ENCODE measurements at regions not wholly inside any gene's neighbourhood (a gene's known extent, or its start where the extent isn't known, plus 50 kb on each side); places are given as distances from the start of the nearest gene placed in this dataset.

GRCh38 chr10:128709686-128710085 lies 583.5 kb upstream of the MKI67 start:
- ChIA-PET CTCF (no interaction called here), RAD21 (ENCODE audit: low non-redundant PET in 1 of 2, low total read pairs in 2 of 2, uncharacterized antibody in 2 of 2, unreplicated experiment in 2 of 2) (no interaction called here), POLR2A (no interaction called here)
- Histone ChIP-seq H3K9me2 (ENCODE audit: insufficient read depth) (no peaks in the 10 kb centered on the region), H3K27me3 (ENCODE audit: insufficient read depth, low read length) (peaks cover 36% of the 10 kb centered on the region), H3K4me3 (replicated peaks in 1 of 2; ENCODE audit: low read depth in 1 of 2, low read length in 2 of 2) (no peak overlapping the region), H3K36me3 (ENCODE audit: control insufficient read depth in 1 of 2, insufficient read depth in 2 of 2, low read length in 2 of 2) (no peaks in the 10 kb centered on the region), H3K4me1 (ENCODE audit: control insufficient read depth in 1 of 2, insufficient read depth in 2 of 2, low read length in 2 of 2) (no peaks in the 10 kb centered on the region), H2AFZ (ENCODE audit: low read depth, low read length, poor library complexity, severe bottlenecking) (no peak overlapping the region), H3K79me2 (ENCODE audit: insufficient read depth, low read length) (no peaks in the 10 kb centered on the region), H3K9me3 (ENCODE audit: control insufficient read depth in 1 of 2, insufficient read depth in 1 of 2, low read depth in 1 of 2, low read length in 2 of 2) (no peaks in the 10 kb centered on the region), H3K4me2 (ENCODE audit: low read length) (no peak overlapping the region), H3K9ac (ENCODE audit: low read length) (no peak overlapping the region), H4K20me1 (ENCODE audit: insufficient read depth) (no peaks in the 10 kb centered on the region), H3K27ac (ENCODE audit: low read depth, low read length) (no peak overlapping the region)
- no peak for TF ChIP-seq EGR1 (IDR thresholded peaks at IDR 0.05; ENCODE audit: low read depth)
- ATAC-seq (no peak), DNase-seq (ENCODE audit: low read depth, low spot score) (no peak)
- intact Hi-C loops (cut with micrococcal nuclease) = no loop called here
- BruUV-seq (replicated peaks) = no TSS peak

GRCh38 chr10:128710098-128710797 lies 584.0 kb upstream of the MKI67 start:
- no peaks in the 10 kb centered on the region for H3K9me3 ChIP-seq (ENCODE audit: control insufficient read depth in 1 of 2, insufficient read depth in 1 of 2, low read depth in 1 of 2, low read length in 2 of 2)
- H3K27me3 ChIP-seq (ENCODE audit: insufficient read depth, low read length) = peaks cover 34% of the 10 kb centered on the region
- ATAC-seq (no peak), DNase-seq (ENCODE audit: low read depth, low spot score) (no peak)
- no peak overlapping the region for H3K27ac ChIP-seq (ENCODE audit: low read depth, low read length)
- no TSS peak for BruUV-seq (replicated peaks)
- intact Hi-C loops (cut with micrococcal nuclease) = no loop called here
- no peak overlapping the region for H3K4me2 ChIP-seq (ENCODE audit: low read length)
- no peak overlapping the region for H3K4me3 ChIP-seq (replicated peaks in 1 of 2; ENCODE audit: low read depth in 1 of 2, low read length in 2 of 2)
- CTCF ChIA-PET = no interaction called here
- H4K20me1 ChIP-seq (ENCODE audit: insufficient read depth) = no peaks in the 10 kb centered on the region
- no peaks in the 10 kb centered on the region for H3K79me2 ChIP-seq (ENCODE audit: insufficient read depth, low read length)
- RAD21 ChIA-PET (ENCODE audit: low non-redundant PET in 1 of 2, low total read pairs in 2 of 2, uncharacterized antibody in 2 of 2, unreplicated experiment in 2 of 2) = no interaction called here
- H3K9ac ChIP-seq (ENCODE audit: low read length) = no peak overlapping the region
- H3K4me1 ChIP-seq (ENCODE audit: control insufficient read depth in 1 of 2, insufficient read depth in 2 of 2, low read length in 2 of 2) = no peaks in the 10 kb centered on the region
- H3K9me2 ChIP-seq (ENCODE audit: insufficient read depth) = no peaks in the 10 kb centered on the region
- no peak overlapping the region for H2AFZ ChIP-seq (ENCODE audit: low read depth, low read length, poor library complexity, severe bottlenecking)
- H3K36me3 ChIP-seq (ENCODE audit: control insufficient read depth in 1 of 2, insufficient read depth in 2 of 2, low read length in 2 of 2) = no peaks in the 10 kb centered on the region
- TF ChIP-seq POLR2A (IDR thresholded peaks at IDR 0.05; ENCODE audit: borderline replicate concordance, extremely low read depth, insufficient read depth, insufficient read length) (no peak), YY1 (IDR thresholded peaks at IDR 0.05; ENCODE audit: extremely low read depth, insufficient replicate concordance, low read depth, low read length) (no peak), SP1 (IDR thresholded peaks at IDR 0.05; ENCODE audit: low read depth) (no peak), CBX3 (IDR thresholded peaks at IDR 0.05; ENCODE audit: low read depth) (no peak), CTCF (IDR thresholded peaks at IDR 0.05 in 2 of 3, conservative IDR thresholded peaks at IDR 0.05 in 1 of 3; ENCODE audit: borderline replicate concordance in 1 of 3, insufficient read depth in 1 of 3, low read depth in 2 of 3, low read length in 2 of 3) (no peak), ZBTB33 (IDR thresholded peaks at IDR 0.05; ENCODE audit: extremely low read depth, insufficient replicate concordance, low read length) (no peak), SRF (IDR thresholded peaks at IDR 0.05; ENCODE audit: low read depth) (no peak), ZNF274 (IDR thresholded peaks at IDR 0.05; ENCODE audit: low read depth, low read length) (no peak), EZH2phosphoT487 (IDR thresholded peaks at IDR 0.05; ENCODE audit: borderline replicate concordance) (no peak), SIN3A (IDR thresholded peaks at IDR 0.05; ENCODE audit: low read depth) (no peak), TCF7L2 (IDR thresholded peaks at IDR 0.05; ENCODE audit: borderline replicate concordance, extremely low read depth, insufficient read depth, insufficient read length) (no peak), RAD21 (IDR thresholded peaks at IDR 0.05; ENCODE audit: low read depth) (no peak)
- TF ChIP-seq, protein P1, sequence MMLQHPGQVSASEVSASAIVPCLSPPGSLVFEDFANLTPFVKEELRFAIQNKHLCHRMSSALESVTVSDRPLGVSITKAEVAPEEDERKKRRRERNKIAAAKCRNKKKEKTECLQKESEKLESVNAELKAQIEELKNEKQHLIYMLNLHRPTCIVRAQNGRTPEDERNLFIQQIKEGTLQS (IDR thresholded peaks at IDR 0.05) = no peak
- TF ChIP-seq, protein P2, sequence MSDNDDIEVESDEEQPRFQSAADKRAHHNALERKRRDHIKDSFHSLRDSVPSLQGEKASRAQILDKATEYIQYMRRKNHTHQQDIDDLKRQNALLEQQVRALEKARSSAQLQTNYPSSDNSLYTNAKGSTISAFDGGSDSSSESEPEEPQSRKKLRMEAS (IDR thresholded peaks at IDR 0.05) = no peak
- POLR2A ChIA-PET = no interaction called here
